ENCODE measurements at regions not wholly inside any gene's neighbourhood (a gene's known extent, or its start where the extent isn't known, plus 50 kb on each side); places are given as distances from the start of the nearest gene placed in this dataset. TPM values are rescaled to one million over a fixed set of nuclear protein-coding genes. Genes with fewer than 3 reads are reported as not detected.
"Not testable (repeated sequence)": the region's sequence is repeated elsewhere in the genome, so short reads cannot be mapped to it uniquely, and the experiment has no call there.

DNA sequence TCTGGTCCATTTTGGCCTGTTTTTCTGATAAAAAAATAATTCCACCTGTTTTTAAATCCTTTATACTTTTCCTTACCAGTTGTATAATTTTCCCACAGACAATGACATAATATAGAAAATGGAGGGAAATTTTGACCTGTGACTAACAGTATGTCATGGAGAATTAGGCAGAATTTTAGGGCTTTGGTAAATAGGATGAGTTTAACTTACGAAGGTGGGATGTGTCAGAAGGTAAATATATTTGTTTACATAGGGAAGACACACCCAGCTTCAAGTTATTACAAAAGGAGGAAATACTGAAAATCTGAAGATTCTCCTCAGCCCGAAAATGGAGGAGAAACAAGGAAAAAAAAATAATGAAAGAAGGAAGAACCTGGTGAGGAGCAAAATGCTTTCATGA lies 64.6 kb upstream of the PPP3CA start:
- Histone ChIP-seq H3K36me3 (ENCODE audit: insufficient read depth, low read length) (no peaks in the 10 kb centered on the region), H3K27ac (ENCODE audit: low read depth, low read length) (no peak overlapping the region), H3K9me3 (ENCODE audit: low read depth, low read length) (no peaks in the 10 kb centered on the region), H3K4me1 (ENCODE audit: insufficient read depth, low read length) (no peaks in the 10 kb centered on the region), H3K4me2 (ENCODE audit: insufficient read depth, low read length) (no peak overlapping the region), H2AFZ (ENCODE audit: low read length) (no peak overlapping the region), H4K20me1 (ENCODE audit: insufficient read depth, low read length) (no peaks in the 10 kb centered on the region), H3K79me2 (ENCODE audit: insufficient read depth, low read length) (no peaks in the 10 kb centered on the region), H3K27me3 (ENCODE audit: insufficient read depth, low read length) (no peaks in the 10 kb centered on the region), H3K4me3 (ENCODE audit: insufficient read depth, low read length) (no peak overlapping the region)
- no peak for DNase-seq (ENCODE audit: insufficient read length, low spot score, missing footprints)
- TF ChIP-seq, protein P1, sequence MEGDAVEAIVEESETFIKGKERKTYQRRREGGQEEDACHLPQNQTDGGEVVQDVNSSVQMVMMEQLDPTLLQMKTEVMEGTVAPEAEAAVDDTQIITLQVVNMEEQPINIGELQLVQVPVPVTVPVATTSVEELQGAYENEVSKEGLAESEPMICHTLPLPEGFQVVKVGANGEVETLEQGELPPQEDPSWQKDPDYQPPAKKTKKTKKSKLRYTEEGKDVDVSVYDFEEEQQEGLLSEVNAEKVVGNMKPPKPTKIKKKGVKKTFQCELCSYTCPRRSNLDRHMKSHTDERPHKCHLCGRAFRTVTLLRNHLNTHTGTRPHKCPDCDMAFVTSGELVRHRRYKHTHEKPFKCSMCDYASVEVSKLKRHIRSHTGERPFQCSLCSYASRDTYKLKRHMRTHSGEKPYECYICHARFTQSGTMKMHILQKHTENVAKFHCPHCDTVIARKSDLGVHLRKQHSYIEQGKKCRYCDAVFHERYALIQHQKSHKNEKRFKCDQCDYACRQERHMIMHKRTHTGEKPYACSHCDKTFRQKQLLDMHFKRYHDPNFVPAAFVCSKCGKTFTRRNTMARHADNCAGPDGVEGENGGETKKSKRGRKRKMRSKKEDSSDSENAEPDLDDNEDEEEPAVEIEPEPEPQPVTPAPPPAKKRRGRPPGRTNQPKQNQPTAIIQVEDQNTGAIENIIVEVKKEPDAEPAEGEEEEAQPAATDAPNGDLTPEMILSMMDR (IDR thresholded peaks at IDR 0.05; ENCODE audit: extremely low read depth, low read depth, low read length) = no peak

- H4K20me1 ChIP-seq (ENCODE audit: insufficient read depth, low read length); H2AFZ ChIP-seq (ENCODE audit: low read length): not testable (repeated sequence)
Measured at GRCh38 chr4:101411281-101411910, 64.1 kb upstream of the PPP3CA start.

DNA sequence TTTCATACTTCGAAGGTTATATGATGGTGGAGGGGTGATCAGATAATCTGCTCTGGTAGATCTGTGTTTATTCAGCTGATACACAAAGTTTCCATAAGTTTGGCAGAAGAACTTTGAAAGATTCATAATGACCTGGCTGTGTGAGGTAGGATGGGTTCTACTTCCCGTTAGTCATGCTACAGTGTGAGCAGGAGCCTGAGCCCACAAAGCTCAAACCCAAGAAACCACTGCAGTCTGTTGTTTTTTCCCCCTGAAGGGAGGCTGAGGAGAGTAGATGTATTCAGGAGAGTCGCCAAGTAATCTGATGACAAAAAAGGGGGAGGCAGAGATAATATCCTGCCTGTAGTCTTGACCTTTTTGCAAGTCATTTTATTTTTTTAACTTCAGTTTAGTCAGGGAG lies 52.8 kb upstream of the PPP3CA start:
- Histone ChIP-seq H3K9me3 (ENCODE audit: low read depth, low read length) (no peaks in the 10 kb centered on the region), H3K4me3 (ENCODE audit: insufficient read depth, low read length) (no peak overlapping the region), H3K36me3 (ENCODE audit: insufficient read depth, low read length) (no peaks in the 10 kb centered on the region), H3K4me1 (ENCODE audit: insufficient read depth, low read length) (peaks cover 10% of the 10 kb centered on the region), H3K4me2 (ENCODE audit: insufficient read depth, low read length) (no peak overlapping the region), H3K27ac (ENCODE audit: low read depth, low read length) (no peak overlapping the region), H3K27me3 (ENCODE audit: insufficient read depth, low read length) (no peaks in the 10 kb centered on the region), H3K79me2 (ENCODE audit: insufficient read depth, low read length) (no peaks in the 10 kb centered on the region), H2AFZ (ENCODE audit: low read length) (peak overlapping the region; percentile 20), H4K20me1 (ENCODE audit: insufficient read depth, low read length) (no peaks in the 10 kb centered on the region)
- TF ChIP-seq, protein P1 (IDR thresholded peaks at IDR 0.05; ENCODE audit: extremely low read depth, low read depth, low read length) = no peak
- peak; percentile 30 for DNase-seq (ENCODE audit: insufficient read length, low spot score, missing footprints)

More at GRCh38 chr4:101411281-101411910, 64.1 kb upstream of the PPP3CA start:
- H3K4me3 ChIP-seq (ENCODE audit: insufficient read depth, low read length); H3K27me3 ChIP-seq (ENCODE audit: insufficient read depth, low read length); H3K9me3 ChIP-seq (ENCODE audit: low read depth, low read length); H3K4me2 ChIP-seq (ENCODE audit: insufficient read depth, low read length); H3K36me3 ChIP-seq (ENCODE audit: insufficient read depth, low read length); H3K79me2 ChIP-seq (ENCODE audit: insufficient read depth, low read length); DNase-seq (ENCODE audit: insufficient read length, low spot score, missing footprints); H3K27ac ChIP-seq (ENCODE audit: low read depth, low read length); H3K4me1 ChIP-seq (ENCODE audit: insufficient read depth, low read length): not testable (repeated sequence)

DNA sequence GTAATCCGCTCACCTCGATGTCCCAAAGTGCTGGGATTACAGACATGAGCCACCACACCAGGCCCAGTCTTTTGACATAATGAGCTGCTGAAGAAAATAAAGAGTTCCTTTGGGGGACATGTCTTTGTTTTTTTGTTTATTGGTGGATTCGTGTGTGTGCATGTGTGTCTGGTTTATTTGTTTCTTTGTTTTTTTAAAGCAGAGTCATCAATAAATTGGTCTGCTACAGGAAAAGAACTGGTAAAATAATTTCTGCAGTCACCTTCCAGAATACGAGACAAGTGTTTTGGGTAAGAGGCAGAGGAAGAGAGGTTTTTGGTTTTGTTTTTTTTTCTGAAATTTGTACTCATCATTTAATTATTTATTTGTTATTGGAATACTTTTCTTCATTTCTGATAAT lies 51.5 kb upstream of the PPP3CA start:
- TF ChIP-seq, protein P1 (IDR thresholded peaks at IDR 0.05; ENCODE audit: extremely low read depth, low read depth, low read length) = no peak
- H3K4me3 ChIP-seq (ENCODE audit: insufficient read depth, low read length) = no peak overlapping the region
- no peaks in the 10 kb centered on the region for H3K27me3 ChIP-seq (ENCODE audit: insufficient read depth, low read length)
- no peak for DNase-seq (ENCODE audit: insufficient read length, low spot score, missing footprints)
- H3K27ac ChIP-seq (ENCODE audit: low read depth, low read length) = no peak overlapping the region
- H3K36me3 ChIP-seq (ENCODE audit: insufficient read depth, low read length) = no peaks in the 10 kb centered on the region
- H2AFZ ChIP-seq (ENCODE audit: low read length) = no peak overlapping the region
- peaks cover 10% of the 10 kb centered on the region for H3K4me1 ChIP-seq (ENCODE audit: insufficient read depth, low read length)
- no peak overlapping the region for H3K4me2 ChIP-seq (ENCODE audit: insufficient read depth, low read length)
- H3K9me3 ChIP-seq (ENCODE audit: low read depth, low read length) = no peaks in the 10 kb centered on the region
- H3K79me2 ChIP-seq (ENCODE audit: insufficient read depth, low read length) = no peaks in the 10 kb centered on the region
- no peaks in the 10 kb centered on the region for H4K20me1 ChIP-seq (ENCODE audit: insufficient read depth, low read length)

Small RNA genes in the stretch of these regions (small RNA-seq; reads per million reads assigned to genes)
- gene RNU6-462P = not detected
